Adrenal gland (tissue), 5 donors: ENCODE measurements at regions not wholly inside any gene's neighbourhood (a gene's known extent, or its start where the extent isn't known, plus 50 kb on each side); places are given as distances from the start of the nearest gene placed in this dataset.

ENCODE experiments used
- POLR2A ChIP-seq, 2 donors: fragments of 450-650 bp; IDR thresholded peaks; one replicate each; pipeline ENCODE4 v1.6.1; 2017; ENCODE audit warnings: antibody characterized with exemption in 2 of 2, mild to moderate bottlenecking in 2 of 2, moderate library complexity in 1 of 2
- TF ChIP-seq, protein P1 (sequence below), 6 experiments: fragments of 450-650 bp in 4 of 6; fragments of 200-600 bp in 2 of 6; sonication (generic) in 1 of 6; IDR thresholded peaks; 1 replicate in 5 of 6; 2 replicates in 1 of 6; pipeline versions ENCODE4 v1.5.1 to v1.8.0; 2016 to 2021; ENCODE audit warnings: antibody characterized with exemption in 6 of 6, mild to moderate bottlenecking in 2 of 6, moderate library complexity in 1 of 6
- donor health status: DM: no; HTN: no; CAD: no.

DNA sequence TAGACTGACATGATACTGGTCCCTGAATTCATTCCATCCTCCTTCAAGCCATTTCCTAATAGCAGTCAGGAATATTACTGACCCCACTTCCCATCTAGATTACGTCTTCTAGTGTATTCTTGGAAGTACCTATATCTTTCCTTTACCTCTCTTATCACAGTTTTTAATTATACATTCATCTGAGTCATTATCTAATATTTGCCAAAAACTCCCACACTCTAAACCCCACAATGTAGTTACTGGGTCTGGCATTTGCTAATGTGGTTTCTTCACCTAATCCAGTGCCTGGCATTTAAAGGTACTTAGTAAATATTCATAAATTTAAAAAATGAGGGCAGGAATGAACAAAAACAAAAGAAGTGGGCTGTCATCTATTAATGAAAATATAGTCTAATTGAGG lies 441.8 kb upstream of the SETBP1 start:
- no peak for TF ChIP-seq POLR2A (IDR thresholded peaks at IDR 0.05)
- TF ChIP-seq, protein P1, sequence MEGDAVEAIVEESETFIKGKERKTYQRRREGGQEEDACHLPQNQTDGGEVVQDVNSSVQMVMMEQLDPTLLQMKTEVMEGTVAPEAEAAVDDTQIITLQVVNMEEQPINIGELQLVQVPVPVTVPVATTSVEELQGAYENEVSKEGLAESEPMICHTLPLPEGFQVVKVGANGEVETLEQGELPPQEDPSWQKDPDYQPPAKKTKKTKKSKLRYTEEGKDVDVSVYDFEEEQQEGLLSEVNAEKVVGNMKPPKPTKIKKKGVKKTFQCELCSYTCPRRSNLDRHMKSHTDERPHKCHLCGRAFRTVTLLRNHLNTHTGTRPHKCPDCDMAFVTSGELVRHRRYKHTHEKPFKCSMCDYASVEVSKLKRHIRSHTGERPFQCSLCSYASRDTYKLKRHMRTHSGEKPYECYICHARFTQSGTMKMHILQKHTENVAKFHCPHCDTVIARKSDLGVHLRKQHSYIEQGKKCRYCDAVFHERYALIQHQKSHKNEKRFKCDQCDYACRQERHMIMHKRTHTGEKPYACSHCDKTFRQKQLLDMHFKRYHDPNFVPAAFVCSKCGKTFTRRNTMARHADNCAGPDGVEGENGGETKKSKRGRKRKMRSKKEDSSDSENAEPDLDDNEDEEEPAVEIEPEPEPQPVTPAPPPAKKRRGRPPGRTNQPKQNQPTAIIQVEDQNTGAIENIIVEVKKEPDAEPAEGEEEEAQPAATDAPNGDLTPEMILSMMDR (IDR thresholded peaks at IDR 0.05), result no peak
